ENCODE measurements at regions not wholly inside any gene's neighbourhood (a gene's known extent, or its start where the extent isn't known, plus 50 kb on each side); places are given as distances from the start of the nearest gene placed in this dataset.

GRCh38 chr5:2366816-2367215 is 384.7 kb downstream of the IRX2 start:
- DNase-seq = no peak
- TF ChIP-seq EP300 (IDR thresholded peaks at IDR 0.05) (no peak), CTCF (IDR thresholded peaks at IDR 0.05) (no peak), POLR2A (IDR thresholded peaks at IDR 0.05) (no peak)
- no peak overlapping the region for H3K27ac ChIP-seq
- no peak overlapping the region for H3K4me3 ChIP-seq
- H3K27me3 ChIP-seq = no peaks in the 10 kb centered on the region
- H3K36me3 ChIP-seq = no peaks in the 10 kb centered on the region
- no peaks in the 10 kb centered on the region for H3K4me1 ChIP-seq (ENCODE audit: insufficient read depth)
- WGBS, 3 donors = 34 to 63% (median 38%) methylated on average over 9 of the region's 9 CpGs
- intact Hi-C loops (cut with DNase I) = no loop called here
- H3K9me3 ChIP-seq = peaks cover 0 to 5% of the 10 kb centered on the region in 2 donors

DNA sequence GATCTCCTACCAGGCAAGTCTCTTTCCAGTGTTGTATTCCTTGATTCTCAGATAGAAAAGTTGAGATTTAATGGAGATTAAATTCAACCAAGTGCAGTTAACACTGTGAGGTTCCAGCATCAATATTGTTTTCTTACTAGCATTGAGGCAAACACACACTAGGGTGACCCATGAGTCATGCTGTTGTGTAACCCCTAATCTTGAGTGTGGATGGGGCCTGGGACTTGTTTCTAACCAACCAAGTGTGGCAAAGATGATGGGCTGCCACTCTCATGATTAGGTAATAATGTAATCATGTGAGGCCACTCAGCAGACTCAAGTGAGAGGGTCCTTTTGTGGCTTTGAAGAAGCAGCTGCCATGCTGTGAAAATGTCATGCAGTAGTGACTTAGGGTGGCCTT is 394.2 kb downstream of the IRX2 start:
- Histone ChIP-seq H3K4me1 (ENCODE audit: insufficient read depth) (no peaks in the 10 kb centered on the region), H3K9me3 (no peaks in the 10 kb centered on the region), H3K27me3 (no peaks in the 10 kb centered on the region), H3K4me3 (no peak overlapping the region), H3K27ac (no peak overlapping the region), H3K36me3 (no peaks in the 10 kb centered on the region)
- DNase-seq = no peak
- TF ChIP-seq CTCF (IDR thresholded peaks at IDR 0.05) (no peak), POLR2A (IDR thresholded peaks at IDR 0.05) (no peak), EP300 (IDR thresholded peaks at IDR 0.05) (no peak)
- intact Hi-C loops (cut with DNase I) = no loop called here

DNA sequence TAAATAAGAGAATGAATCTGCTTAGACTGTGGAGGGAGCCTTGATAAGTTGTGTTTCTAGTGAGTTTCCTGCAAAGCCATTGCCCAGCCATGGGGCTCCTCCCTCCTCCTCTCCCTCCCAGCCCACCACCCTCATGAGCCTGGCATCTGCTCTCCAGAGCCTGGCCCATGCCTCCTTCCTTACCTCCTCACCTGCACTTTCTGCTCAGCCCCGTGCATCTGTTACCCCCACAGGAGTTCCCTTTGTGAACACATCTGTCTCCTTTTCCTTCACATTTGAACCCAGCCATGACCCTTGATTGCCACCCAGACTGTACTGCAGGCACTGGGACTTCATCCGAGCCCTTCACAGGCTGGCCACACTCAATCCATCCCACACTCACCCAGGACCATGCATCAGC is 395.6 kb downstream of the IRX2 start:
- no peak for DNase-seq
- H3K36me3 ChIP-seq = no peaks in the 10 kb centered on the region
- H3K4me3 ChIP-seq = no peak overlapping the region
- no peak overlapping the region for H3K27ac ChIP-seq
- intact Hi-C loops (cut with DNase I) = no loop called here
- H3K27me3 ChIP-seq = no peaks in the 10 kb centered on the region
- 52 to 68% (median 60%) methylated on average over 2 of the region's 2 CpGs for WGBS, 3 donors
- TF ChIP-seq EP300 (IDR thresholded peaks at IDR 0.05) (no peak), CTCF (IDR thresholded peaks at IDR 0.05) (no peak), POLR2A (IDR thresholded peaks at IDR 0.05) (no peak)
- no peaks in the 10 kb centered on the region for H3K4me1 ChIP-seq (ENCODE audit: insufficient read depth)
- H3K9me3 ChIP-seq = no peaks in the 10 kb centered on the region

DNA sequence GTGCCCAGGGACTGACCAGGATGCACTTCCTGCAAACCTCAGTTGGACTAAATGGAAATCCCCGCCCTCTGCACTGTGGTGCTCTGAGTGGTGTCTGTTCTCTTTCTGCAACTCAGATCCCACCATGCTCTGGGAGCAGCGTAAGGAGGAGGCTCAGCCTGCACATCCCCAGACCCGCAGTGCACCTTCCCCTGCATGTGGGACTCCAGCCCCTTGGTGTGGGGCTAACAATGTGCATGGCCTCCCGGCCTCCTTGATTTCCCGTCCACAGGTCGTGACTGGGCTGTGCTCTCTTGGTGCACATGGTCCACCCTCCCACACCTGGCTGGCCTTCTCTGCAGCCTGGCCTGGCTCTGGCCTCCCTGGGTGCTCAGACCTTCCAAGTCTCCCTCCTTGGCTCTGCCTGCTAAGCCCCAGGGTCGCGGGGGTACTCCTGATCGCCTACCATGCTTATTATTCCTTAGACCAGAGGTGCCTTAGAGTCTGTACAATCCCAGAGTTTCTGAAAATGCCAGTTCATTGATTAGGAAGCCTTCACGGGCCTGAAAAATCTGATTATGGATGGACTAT is 397.5 kb downstream of the IRX2 start:
- Histone ChIP-seq H3K4me3 (no peak overlapping the region), H3K4me1 (ENCODE audit: insufficient read depth) (no peaks in the 10 kb centered on the region), H3K27ac (no peak overlapping the region), H3K9me3 (no peaks in the 10 kb centered on the region), H3K27me3 (no peaks in the 10 kb centered on the region), H3K36me3 (no peaks in the 10 kb centered on the region)
- TF ChIP-seq CTCF (IDR thresholded peaks at IDR 0.05) (no peak), EP300 (IDR thresholded peaks at IDR 0.05) (no peak), POLR2A (IDR thresholded peaks at IDR 0.05) (no peak)
- intact Hi-C loops (cut with DNase I) = no loop called here
- WGBS, 3 donors = 80 to 94% (median 82%) methylated on average over 10 of the region's 10 CpGs
- DNase-seq = no peak

All from ovary (tissue), 7 donors.